BE2C (cell line): ENCODE measurements at regions not wholly inside any gene's neighbourhood (a gene's known extent, or its start where the extent isn't known, plus 50 kb on each side); places are given as distances from the start of the nearest gene placed in this dataset.

Experiments used
- DNase-seq: peaks from one replicate; pipeline ENCODE4 v3.0.0-alpha.2; 2020
- H3K27me3 ChIP-seq: fragments of 250-450 bp; sonication (Bioruptor Pico); 2 replicates; pipeline ENCODE4 v1.5.1; 2020; ENCODE audit warnings: mild to moderate bottlenecking
- H3K36me3 ChIP-seq: fragments of 250-450 bp; sonication (Bioruptor Pico); 2 replicates; pipeline ENCODE4 v1.5.1; 2020; ENCODE audit warnings: mild to moderate bottlenecking
- H3K4me1 ChIP-seq: fragments of 250-450 bp; sonication (Bioruptor Pico); 2 replicates; pipeline ENCODE4 v1.5.1; 2020
- H3K4me3 ChIP-seq: 2 replicates; pipeline ENCODE4 v1.5.1; 2011; ENCODE audit warnings: low read depth, low read length
- H3K9me3 ChIP-seq: fragments of 250-450 bp; sonication (Bioruptor Pico); 2 replicates; pipeline ENCODE4 v1.5.1; 2020
- CTCF ChIP-seq: IDR thresholded peaks from 2 replicates; pipeline ENCODE4 v1.5.1; 2012; ENCODE audit warnings: mild to moderate bottlenecking, low read depth, low read length

GRCh38 chr5:159507661-159508060 is 177.4 kb upstream of the IL12B start:
- H3K36me3 ChIP-seq: no peaks in the 10 kb centered on the region
- no peaks in the 10 kb centered on the region for H3K27me3 ChIP-seq
- TF ChIP-seq CTCF: no peak
- no peak overlapping the region for H3K4me3 ChIP-seq
- H3K4me1 ChIP-seq: no peaks in the 10 kb centered on the region
- no peak for DNase-seq
- no peaks in the 10 kb centered on the region; the same call in 1 of the 2 replicates for H3K9me3 ChIP-seq

GRCh38 chr5:159508344-159508743 is 178.1 kb upstream of the IL12B start:
- H3K4me1 ChIP-seq: no peaks in the 10 kb centered on the region
- no peaks in the 10 kb centered on the region for H3K27me3 ChIP-seq
- H3K36me3 ChIP-seq: no peaks in the 10 kb centered on the region
- no peaks in the 10 kb centered on the region for H3K9me3 ChIP-seq
- TF ChIP-seq CTCF: no peak
- DNase-seq: no peak
- no peak overlapping the region for H3K4me3 ChIP-seq

- no peaks in the 10 kb centered on the region for H3K4me1 ChIP-seq
- no peak for TF ChIP-seq CTCF
- DNase-seq: no peak
Measured at GRCh38 chr5:159509002-159509660, 178.8 kb upstream of the IL12B start.

GRCh38 chr5:159510282-159510681 is 180.0 kb upstream of the IL12B start:
- no peak for TF ChIP-seq CTCF
- peak; percentile 45 for DNase-seq
- 0 out of 2 replicates have a peak, but pooled peaks cover 3% of the 10 kb centered on the region for H3K4me1 ChIP-seq
- H3K9me3 ChIP-seq: no peaks in the 10 kb centered on the region
- no peaks in the 10 kb centered on the region for H3K27me3 ChIP-seq
- no peak overlapping the region for H3K4me3 ChIP-seq
- H3K36me3 ChIP-seq: no peaks in the 10 kb centered on the region

More at GRCh38 chr5:159509002-159509660, 178.8 kb upstream of the IL12B start:
- H3K36me3 ChIP-seq: no peaks in the 10 kb centered on the region
- no peak overlapping the region for H3K4me3 ChIP-seq
- no peaks in the 10 kb centered on the region for H3K27me3 ChIP-seq
- H3K9me3 ChIP-seq: no peaks in the 10 kb centered on the region

- no peak for DNase-seq
- H3K9me3 ChIP-seq: no peaks in the 10 kb centered on the region
- no peak overlapping the region for H3K4me3 ChIP-seq
- no peak for TF ChIP-seq CTCF
- H3K4me1 ChIP-seq: 0 out of 2 replicates have a peak, but pooled peaks cover 3% of the 10 kb centered on the region
- no peaks in the 10 kb centered on the region for H3K36me3 ChIP-seq
- H3K27me3 ChIP-seq: no peaks in the 10 kb centered on the region
Measured at GRCh38 chr5:159511570-159511969, 181.3 kb upstream of the IL12B start.

- Histone ChIP-seq H3K36me3 (no peaks in the 10 kb centered on the region), H3K9me3 (no peaks in the 10 kb centered on the region), H3K4me1 (0 out of 2 replicates have a peak, but pooled peaks cover 3% of the 10 kb centered on the region), H3K27me3 (no peaks in the 10 kb centered on the region), H3K4me3 (no peak overlapping the region)
- DNase-seq: no peak
- no peak for TF ChIP-seq CTCF
Measured at GRCh38 chr5:159512064-159512463, 181.8 kb upstream of the IL12B start.
